ENCODE measurements at regions not wholly inside any gene's neighbourhood (a gene's known extent, or its start where the extent isn't known, plus 50 kb on each side); places are given as distances from the start of the nearest gene placed in this dataset.
"Not testable (repeated sequence)": the region's sequence is repeated elsewhere in the genome, so short reads cannot be mapped to it uniquely, and the experiment has no call there.

DNA sequence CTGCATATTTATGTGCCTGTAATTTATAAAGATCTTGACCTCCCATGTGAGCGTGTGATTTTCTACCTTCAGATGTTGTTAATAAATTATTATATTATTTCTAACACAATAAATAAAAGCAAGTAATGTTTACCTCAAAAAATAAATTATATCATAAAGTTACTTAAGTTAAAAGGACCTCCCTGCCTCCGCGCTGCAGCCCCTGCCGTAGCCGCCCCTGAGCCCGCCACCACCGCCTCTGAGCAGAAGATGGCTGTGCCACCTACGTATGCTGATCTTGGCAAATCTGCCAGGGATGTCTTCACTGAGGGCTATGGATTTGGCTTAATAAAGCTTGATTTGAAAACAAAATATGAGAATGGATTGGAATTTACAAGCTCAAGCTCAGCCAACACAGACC is 119.6 kb upstream of the BRWD3 start:
- no peak for DNase-seq

DNA sequence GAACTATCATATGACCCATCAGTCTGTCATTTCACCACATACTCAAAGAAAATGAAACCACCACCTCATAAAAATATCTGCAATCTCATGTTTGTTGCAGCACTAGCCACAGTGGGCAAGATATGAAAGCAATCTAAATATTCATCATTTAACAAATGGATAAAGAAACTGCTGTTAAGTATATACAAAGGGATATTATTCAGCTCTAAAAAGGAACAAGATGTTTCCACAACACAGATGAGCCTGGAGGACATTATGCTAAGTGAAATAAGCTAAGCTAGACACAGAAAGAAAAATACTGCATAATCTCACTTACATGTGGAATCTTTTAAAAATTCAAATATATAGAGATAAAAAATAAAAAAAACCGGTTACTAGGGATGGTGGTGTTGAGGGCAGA is 108.2 kb upstream of the BRWD3 start:
- DNase-seq, result no peak

DNA sequence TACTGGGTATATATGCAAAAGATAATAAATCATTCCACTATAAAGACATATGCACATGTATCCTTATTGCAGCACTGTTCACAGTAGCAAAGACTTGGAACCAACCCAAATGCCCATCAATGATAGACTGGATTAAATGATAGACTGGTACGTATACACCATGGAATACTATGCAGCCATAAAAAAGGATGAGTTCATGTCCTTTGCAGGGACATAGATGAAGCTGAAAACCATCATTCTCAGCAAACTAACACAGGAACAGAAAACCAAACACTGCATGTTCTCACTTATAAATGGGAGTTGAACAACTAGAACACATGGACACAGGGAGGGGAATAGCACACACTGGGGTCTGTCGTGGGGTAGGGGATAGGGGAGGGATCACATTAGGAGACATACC is 102.7 kb upstream of the BRWD3 start:
- DNase-seq, result not testable (repeated sequence)

DNA sequence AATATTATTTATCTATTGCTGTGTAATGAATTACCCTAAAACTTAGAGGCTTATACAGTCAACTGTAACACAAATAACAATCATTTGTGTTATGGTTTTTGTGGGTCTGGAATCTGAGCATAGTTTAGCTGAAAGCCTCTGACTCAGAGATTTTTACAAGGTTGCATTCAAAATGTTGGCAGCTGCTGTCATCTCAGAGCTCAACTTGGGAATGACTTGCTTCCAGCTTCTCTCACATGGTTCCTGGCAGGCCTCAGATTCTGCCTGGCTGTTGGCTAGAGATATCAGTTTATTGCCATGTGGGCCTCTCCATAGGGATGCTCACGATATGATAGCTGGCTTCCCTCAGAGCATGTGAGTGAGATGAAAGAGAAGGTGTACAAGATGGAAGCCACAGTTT is 70.2 kb upstream of the BRWD3 start:
- no peak for DNase-seq

DNA sequence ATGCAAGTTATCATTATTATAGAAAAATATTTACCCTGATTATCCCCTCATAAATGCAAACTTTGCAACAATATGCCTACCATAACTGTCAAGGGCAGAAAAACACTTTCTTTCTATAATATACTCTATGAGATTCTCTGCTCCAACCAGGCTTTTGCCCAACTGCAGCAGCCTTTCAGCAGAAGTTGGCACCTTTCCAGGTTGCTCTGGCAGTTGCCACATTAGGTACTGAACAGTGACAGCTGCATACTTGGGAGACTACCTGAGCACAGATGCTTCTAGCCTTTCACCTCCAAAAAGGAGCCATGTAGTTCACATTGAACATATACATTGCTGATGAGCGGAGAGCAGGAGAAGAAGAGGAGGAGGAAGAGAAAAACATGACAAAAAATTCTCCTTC is 69.5 kb upstream of the BRWD3 start:
- DNase-seq, result no peak

DNA sequence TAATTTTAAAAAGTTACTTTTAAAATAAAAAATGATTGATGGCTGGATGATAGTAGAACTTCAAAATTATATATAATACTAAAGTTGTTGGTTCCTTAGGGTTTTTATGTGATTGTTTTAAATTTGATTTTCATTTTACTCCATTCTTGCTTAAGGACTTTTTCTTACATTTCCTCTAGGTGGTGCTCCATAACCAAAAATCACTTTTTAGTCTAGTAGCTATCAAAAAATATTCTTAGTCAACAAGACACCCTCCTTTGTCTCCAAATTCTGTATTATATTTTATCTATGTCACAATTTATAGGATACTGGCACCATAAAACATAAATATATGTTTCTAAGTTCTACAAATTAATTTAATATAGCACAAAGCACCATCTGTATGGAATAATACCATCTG is 67.2 kb upstream of the BRWD3 start:
- DNase-seq, result peak in 1 of 5 donors; percentile 12

All from T-helper 1 cell (primary cell).